ENCODE measurements at regions not wholly inside any gene's neighbourhood (a gene's known extent, or its start where the extent isn't known, plus 50 kb on each side); places are given as distances from the start of the nearest gene placed in this dataset.

DNA sequence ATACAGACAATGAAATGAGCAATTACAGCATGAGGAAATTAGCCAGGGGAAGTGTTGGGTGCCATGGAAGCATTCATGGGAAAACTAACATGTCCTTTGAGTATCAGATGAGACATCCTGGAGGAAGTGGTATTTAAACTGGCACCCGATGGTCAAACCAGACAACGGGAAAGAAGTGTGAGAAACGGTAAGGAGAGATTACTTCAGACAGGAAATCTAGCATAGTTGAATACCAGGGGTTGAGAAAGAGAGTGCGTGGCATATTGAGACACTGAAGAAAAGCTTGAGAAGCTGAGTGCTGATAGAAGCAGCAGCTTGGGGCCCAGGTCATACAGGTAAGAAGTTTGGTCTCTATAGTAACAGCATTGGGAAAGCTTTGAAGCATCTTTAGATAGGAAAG, 175.3 kb downstream of the C11orf87 start:
- no peak for FAIRE-seq
- no peak for DNase-seq (ENCODE audit: insufficient read length, low spot score)
- TF ChIP-seq TAF1 (IDR thresholded peaks at IDR 0.05; ENCODE audit: low read depth, low read length) (no peak), POLR2A (IDR thresholded peaks at IDR 0.05; ENCODE audit: low read depth, low read length) (no peak), PAX5 (IDR thresholded peaks at IDR 0.05; ENCODE audit: insufficient read depth, low read length, severe bottlenecking) (no peak), POU2F2 (IDR thresholded peaks at IDR 0.05; ENCODE audit: low read depth, low read length) (no peak), POLR2AphosphoS5 (IDR thresholded peaks at IDR 0.05; ENCODE audit: low read depth, low read length) (no peak), SPI1 (IDR thresholded peaks at IDR 0.05; ENCODE audit: low read depth, low read length) (no peak)

GRCh38 chr11:109604481-109605400, 182.8 kb downstream of the C11orf87 start:
- DNase-seq (ENCODE audit: insufficient read length, low spot score) = no peak
- FAIRE-seq = no peak
- no peak for TF ChIP-seq POLR2A (IDR thresholded peaks at IDR 0.05; ENCODE audit: low read depth, low read length)
- no peak for TF ChIP-seq POLR2AphosphoS5 (IDR thresholded peaks at IDR 0.05; ENCODE audit: low read depth, low read length)
- no peak for TF ChIP-seq TAF1 (IDR thresholded peaks at IDR 0.05; ENCODE audit: low read depth, low read length)
- TF ChIP-seq SPI1 (IDR thresholded peaks at IDR 0.05; ENCODE audit: low read depth, low read length) = no peak
- no peak for TF ChIP-seq PAX5 (IDR thresholded peaks at IDR 0.05; ENCODE audit: insufficient read depth, low read length, severe bottlenecking)
- no peak for TF ChIP-seq POU2F2 (IDR thresholded peaks at IDR 0.05; ENCODE audit: low read depth, low read length)

DNA sequence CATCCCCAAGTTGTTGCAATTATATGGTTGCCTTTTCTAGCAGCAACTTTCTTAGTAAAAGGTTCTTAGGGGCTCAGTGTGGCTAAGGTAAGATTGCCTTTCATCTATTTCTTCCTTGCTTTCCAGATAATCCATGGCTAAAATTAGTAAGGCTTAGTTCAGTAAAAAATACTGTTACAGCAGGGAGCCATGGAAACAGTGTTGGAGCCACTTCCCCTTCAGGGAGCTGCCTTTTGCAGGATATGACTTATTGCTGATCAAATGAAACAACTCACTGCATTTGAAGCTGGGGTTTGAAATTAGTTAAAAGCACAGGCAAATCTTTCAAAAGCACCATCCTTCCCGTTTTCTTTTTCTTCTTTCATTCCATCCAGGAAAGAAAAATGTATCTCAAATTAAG, 184.3 kb downstream of the C11orf87 start:
- DNase-seq (ENCODE audit: insufficient read length, low spot score) = no peak
- TF ChIP-seq TAF1 (IDR thresholded peaks at IDR 0.05; ENCODE audit: low read depth, low read length) = no peak
- no peak for TF ChIP-seq POLR2A (IDR thresholded peaks at IDR 0.05; ENCODE audit: low read depth, low read length)
- TF ChIP-seq POLR2AphosphoS5 (IDR thresholded peaks at IDR 0.05; ENCODE audit: low read depth, low read length) = no peak
- no peak for TF ChIP-seq PAX5 (IDR thresholded peaks at IDR 0.05; ENCODE audit: insufficient read depth, low read length, severe bottlenecking)
- no peak for TF ChIP-seq POU2F2 (IDR thresholded peaks at IDR 0.05; ENCODE audit: low read depth, low read length)
- TF ChIP-seq SPI1 (IDR thresholded peaks at IDR 0.05; ENCODE audit: low read depth, low read length) = no peak
- FAIRE-seq = no peak

DNA sequence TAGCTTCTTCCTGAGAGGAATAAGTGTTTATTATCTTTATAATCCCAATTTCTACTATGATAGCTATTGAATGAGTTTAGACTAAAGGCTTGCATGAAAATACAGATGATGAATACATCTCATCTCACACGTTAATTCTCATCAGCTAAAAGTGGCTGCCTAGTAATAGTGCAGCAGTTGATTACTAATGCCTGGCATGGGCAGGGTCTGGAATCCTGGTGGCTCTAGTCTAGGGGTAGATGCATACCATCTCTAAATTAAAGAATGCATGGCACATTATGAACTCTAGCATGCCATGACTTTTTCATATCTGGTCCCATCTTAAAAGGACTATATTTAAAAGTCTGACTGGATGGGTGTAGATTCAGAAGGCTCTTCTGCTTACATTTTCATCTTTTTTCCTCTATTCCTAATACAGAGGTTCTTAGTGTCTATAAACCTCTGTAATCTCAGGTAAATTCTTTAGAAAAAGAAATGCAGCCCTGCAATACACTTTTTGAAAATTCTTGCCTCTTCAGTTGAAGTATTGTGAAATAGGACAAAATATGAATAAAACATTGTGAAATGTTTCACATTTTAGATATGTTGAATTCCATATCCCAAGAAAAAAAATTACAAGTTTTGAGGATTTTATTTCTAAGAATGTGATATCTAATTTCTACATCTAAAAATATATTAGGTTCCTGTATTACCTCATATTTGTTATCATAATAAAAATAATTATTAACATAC, 187.6 kb downstream of the C11orf87 start:
- TF ChIP-seq SPI1 (IDR thresholded peaks at IDR 0.05; ENCODE audit: low read depth, low read length) = no peak
- TF ChIP-seq PAX5 (IDR thresholded peaks at IDR 0.05; ENCODE audit: insufficient read depth, low read length, severe bottlenecking) = no peak
- no peak for TF ChIP-seq TAF1 (IDR thresholded peaks at IDR 0.05; ENCODE audit: low read depth, low read length)
- TF ChIP-seq POU2F2 (IDR thresholded peaks at IDR 0.05; ENCODE audit: low read depth, low read length) = no peak
- no peak for TF ChIP-seq POLR2AphosphoS5 (IDR thresholded peaks at IDR 0.05; ENCODE audit: low read depth, low read length)
- no peak for TF ChIP-seq POLR2A (IDR thresholded peaks at IDR 0.05; ENCODE audit: low read depth, low read length)
- DNase-seq (ENCODE audit: insufficient read length, low spot score) (no peak), FAIRE-seq (no peak)

DNA sequence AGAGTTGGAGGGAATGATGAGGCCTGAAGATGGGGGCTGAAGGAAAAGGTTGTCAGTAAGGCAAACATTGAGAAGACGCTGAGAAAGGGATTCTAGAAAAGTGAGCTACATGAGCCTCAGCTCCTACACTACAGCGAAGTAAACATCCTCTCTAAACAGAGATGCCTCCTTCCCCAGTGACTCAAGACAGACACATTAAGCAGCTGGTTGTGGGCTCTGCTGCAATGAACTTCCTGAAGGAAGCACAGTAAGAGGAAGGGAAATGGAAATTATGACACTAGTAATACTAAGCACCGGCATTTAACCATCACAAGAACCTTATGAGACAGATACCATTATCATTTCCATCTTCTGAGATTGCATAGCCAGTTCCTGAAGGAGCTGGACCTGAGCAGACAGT, 190.5 kb downstream of the C11orf87 start:
- TF ChIP-seq POU2F2 (IDR thresholded peaks at IDR 0.05; ENCODE audit: low read depth, low read length) (no peak), TAF1 (IDR thresholded peaks at IDR 0.05; ENCODE audit: low read depth, low read length) (no peak), POLR2A (IDR thresholded peaks at IDR 0.05; ENCODE audit: low read depth, low read length) (no peak), PAX5 (IDR thresholded peaks at IDR 0.05; ENCODE audit: insufficient read depth, low read length, severe bottlenecking) (no peak), POLR2AphosphoS5 (IDR thresholded peaks at IDR 0.05; ENCODE audit: low read depth, low read length) (no peak), SPI1 (IDR thresholded peaks at IDR 0.05; ENCODE audit: low read depth, low read length) (no peak)
- FAIRE-seq (no peak), DNase-seq (ENCODE audit: insufficient read length, low spot score) (no peak)

DNA sequence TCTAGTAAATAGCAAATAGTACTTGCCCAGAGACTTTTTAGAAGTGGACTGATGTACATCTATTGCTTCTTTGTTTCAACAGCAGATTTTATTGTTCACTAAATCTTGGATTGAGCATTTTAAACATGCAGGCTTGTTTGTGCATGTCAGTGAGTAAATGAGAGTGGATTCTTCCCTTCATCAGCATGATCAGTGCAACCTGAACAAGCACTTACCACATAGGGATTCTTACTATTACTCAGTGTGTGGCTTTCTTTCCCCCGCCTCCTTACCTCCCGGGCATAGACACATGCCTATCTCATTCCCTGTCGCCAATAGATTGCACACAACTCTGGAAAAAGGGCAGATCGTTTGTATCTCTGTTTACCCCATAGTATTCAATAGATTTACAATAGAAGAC, 197.5 kb downstream of the C11orf87 start:
- FAIRE-seq = no peak
- no peak for DNase-seq (ENCODE audit: insufficient read length, low spot score)
- TF ChIP-seq TAF1 (IDR thresholded peaks at IDR 0.05; ENCODE audit: low read depth, low read length) = no peak
- TF ChIP-seq POLR2A (IDR thresholded peaks at IDR 0.05; ENCODE audit: low read depth, low read length) = no peak
- TF ChIP-seq POU2F2 (IDR thresholded peaks at IDR 0.05; ENCODE audit: low read depth, low read length) = no peak
- no peak for TF ChIP-seq SPI1 (IDR thresholded peaks at IDR 0.05; ENCODE audit: low read depth, low read length)
- TF ChIP-seq POLR2AphosphoS5 (IDR thresholded peaks at IDR 0.05; ENCODE audit: low read depth, low read length) = no peak
- no peak for TF ChIP-seq PAX5 (IDR thresholded peaks at IDR 0.05; ENCODE audit: insufficient read depth, low read length, severe bottlenecking)

- FAIRE-seq (no peak), DNase-seq (ENCODE audit: insufficient read length, low spot score) (no peak)
- TF ChIP-seq PAX5 (IDR thresholded peaks at IDR 0.05; ENCODE audit: insufficient read depth, low read length, severe bottlenecking) (no peak), SPI1 (IDR thresholded peaks at IDR 0.05; ENCODE audit: low read depth, low read length) (no peak), POU2F2 (IDR thresholded peaks at IDR 0.05; ENCODE audit: low read depth, low read length) (no peak), TAF1 (IDR thresholded peaks at IDR 0.05; ENCODE audit: low read depth, low read length) (no peak), POLR2A (IDR thresholded peaks at IDR 0.05; ENCODE audit: low read depth, low read length) (no peak), POLR2AphosphoS5 (IDR thresholded peaks at IDR 0.05; ENCODE audit: low read depth, low read length) (no peak)
Observed at GRCh38 chr11:109629734-109630133, 207.7 kb downstream of the C11orf87 start.

GRCh38 chr11:109641549-109641948, 219.6 kb downstream of the C11orf87 start:
- DNase-seq (ENCODE audit: insufficient read length, low spot score) (no peak), FAIRE-seq (no peak)
- TF ChIP-seq POLR2AphosphoS5 (IDR thresholded peaks at IDR 0.05; ENCODE audit: low read depth, low read length) = no peak

DNA sequence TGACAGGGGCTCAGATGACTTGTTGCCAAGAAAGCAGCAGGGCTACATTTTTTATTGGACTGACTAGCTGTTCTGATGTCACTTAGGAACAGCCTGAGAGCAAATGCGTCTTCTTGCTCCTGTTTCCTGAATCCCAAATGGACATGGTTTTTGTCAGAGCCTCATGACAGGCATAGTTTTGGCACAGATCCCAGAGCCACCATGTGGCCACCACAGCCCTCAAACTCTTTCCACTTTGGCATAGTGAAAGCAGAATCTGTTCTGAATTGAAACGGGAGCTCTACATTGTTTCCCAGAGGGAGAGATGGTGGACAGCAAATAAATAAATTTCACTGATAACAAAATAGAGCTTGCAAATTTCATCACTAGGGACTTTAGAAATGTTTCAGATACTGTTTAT, 222.2 kb downstream of the C11orf87 start:
- TF ChIP-seq TAF1 (IDR thresholded peaks at IDR 0.05; ENCODE audit: low read depth, low read length) (no peak), POU2F2 (IDR thresholded peaks at IDR 0.05; ENCODE audit: low read depth, low read length) (no peak), PAX5 (IDR thresholded peaks at IDR 0.05; ENCODE audit: insufficient read depth, low read length, severe bottlenecking) (no peak)
- DNase-seq (ENCODE audit: insufficient read length, low spot score) = no peak
- no peak for FAIRE-seq
